ENCODE measurements at regions not wholly inside any gene's neighbourhood (a gene's known extent, or its start where the extent isn't known, plus 50 kb on each side); places are given as distances from the start of the nearest gene placed in this dataset.

- no peaks in the 10 kb centered on the region for H3K4me1 Mint-ChIP-seq
- H3K9me3 Mint-ChIP-seq, result peaks cover 0 to 4% of the 10 kb centered on the region in 2 donors
- H3K4me3 Mint-ChIP-seq, result no peak overlapping the region
- H3K27ac Mint-ChIP-seq, result no peak overlapping the region
- H3K27me3 Mint-ChIP-seq, result no peaks in the 10 kb centered on the region
- no peak for ATAC-seq
- DNase-seq, result no peak
These were observed 379.3 kb downstream of the CD109 start for GRCh38 chr6:74075323-74075722.

- H3K27ac Mint-ChIP-seq, result no peak overlapping the region
- H3K27me3 Mint-ChIP-seq, result no peaks in the 10 kb centered on the region
- ATAC-seq, result no peak
These were observed 378.6 kb downstream of the CD109 start for GRCh38 chr6:74074645-74075044.

GRCh38 chr6:74073999-74074398, 378.0 kb downstream of the CD109 start:
- H3K27me3 Mint-ChIP-seq, result no peaks in the 10 kb centered on the region
- H3K4me1 Mint-ChIP-seq, result no peaks in the 10 kb centered on the region
- H3K4me3 Mint-ChIP-seq, result no peak overlapping the region
- DNase-seq (no peak), ATAC-seq (no peak)
- H3K27ac Mint-ChIP-seq, result no peak overlapping the region
- peaks cover 0 to 4% of the 10 kb centered on the region in 2 donors for H3K9me3 Mint-ChIP-seq

More at GRCh38 chr6:74074645-74075044, 378.6 kb downstream of the CD109 start:
- H3K4me3 Mint-ChIP-seq, result no peak overlapping the region
- no peaks in the 10 kb centered on the region for H3K4me1 Mint-ChIP-seq
- DNase-seq, result no peak
- H3K9me3 Mint-ChIP-seq, result peaks cover 0 to 4% of the 10 kb centered on the region in 2 donors

GRCh38 chr6:74073429-74073828, 377.4 kb downstream of the CD109 start:
- Mint-ChIP-seq H3K4me3 (no peak overlapping the region), H3K27ac (no peak overlapping the region), H3K4me1 (no peaks in the 10 kb centered on the region), H3K27me3 (no peaks in the 10 kb centered on the region), H3K9me3 (peaks cover 0 to 4% of the 10 kb centered on the region in 2 donors)
- ATAC-seq (no peak), DNase-seq (no peak)

DNA sequence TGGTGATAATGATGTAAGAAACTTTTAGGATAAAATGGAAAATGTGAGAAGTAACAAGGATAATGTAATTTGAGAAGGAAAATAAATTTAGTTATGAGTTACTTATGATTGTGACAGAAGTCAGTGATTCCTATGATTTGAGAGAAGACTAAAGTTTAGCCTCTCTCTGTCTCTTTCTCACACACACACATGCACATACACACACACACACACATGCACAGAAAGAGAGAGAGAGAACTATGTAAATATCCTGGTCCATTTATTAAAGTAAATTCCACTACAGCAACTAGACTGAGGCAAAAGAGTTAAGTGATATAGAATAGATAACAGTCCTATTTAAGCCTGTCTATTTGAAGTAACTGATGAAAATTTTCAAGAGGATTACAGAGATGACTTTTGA, 375.2 kb downstream of the CD109 start:
- peaks cover 0 to 8% of the 10 kb centered on the region in 2 donors for H3K9me3 Mint-ChIP-seq
- no peak overlapping the region for H3K27ac Mint-ChIP-seq
- DNase-seq (no peak), ATAC-seq (no peak)
- no peaks in the 10 kb centered on the region for H3K27me3 Mint-ChIP-seq
- no peak overlapping the region for H3K4me3 Mint-ChIP-seq
- H3K4me1 Mint-ChIP-seq, result no peaks in the 10 kb centered on the region

- Mint-ChIP-seq H3K27ac (no peak overlapping the region), H3K4me3 (no peak overlapping the region), H3K9me3 (peaks cover 0 to 8% of the 10 kb centered on the region in 2 donors), H3K27me3 (no peaks in the 10 kb centered on the region), H3K4me1 (no peaks in the 10 kb centered on the region)
- DNase-seq (no peak), ATAC-seq (no peak)
These were observed 374.7 kb downstream of the CD109 start for GRCh38 chr6:74070711-74071110.

DNA sequence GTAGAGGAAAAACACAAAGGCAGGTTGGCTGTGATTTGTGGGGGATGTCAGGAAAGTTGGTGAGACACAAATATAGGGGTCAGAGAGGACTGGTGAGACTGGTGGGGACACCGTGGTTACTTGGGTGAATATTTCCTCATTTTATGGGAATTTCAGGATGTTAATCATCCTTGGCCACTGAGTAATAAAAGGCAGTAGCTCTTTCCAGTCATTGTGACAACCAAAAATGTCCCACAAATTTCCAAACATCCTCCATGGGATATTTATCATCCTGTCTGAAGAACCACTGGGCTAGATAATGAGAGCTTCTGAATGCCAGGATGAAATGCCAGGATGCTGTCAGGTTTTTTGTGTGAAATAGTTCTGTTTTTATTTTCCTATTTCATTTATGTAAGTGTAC, 374.1 kb downstream of the CD109 start:
- DNase-seq, result no peak
- H3K4me1 Mint-ChIP-seq, result no peaks in the 10 kb centered on the region
- no peak overlapping the region for H3K27ac Mint-ChIP-seq
- no peak overlapping the region for H3K4me3 Mint-ChIP-seq
- H3K9me3 Mint-ChIP-seq, result peaks cover 0 to 8% of the 10 kb centered on the region in 2 donors
- H3K27me3 Mint-ChIP-seq, result no peaks in the 10 kb centered on the region
- ATAC-seq, result no peak

- H3K27ac Mint-ChIP-seq, result no peak overlapping the region
- DNase-seq (no peak), ATAC-seq (no peak)
- no peak overlapping the region for H3K4me3 Mint-ChIP-seq
- H3K9me3 Mint-ChIP-seq, result peaks cover 0 to 8% of the 10 kb centered on the region in 2 donors
- H3K4me1 Mint-ChIP-seq, result no peaks in the 10 kb centered on the region
- no peaks in the 10 kb centered on the region for H3K27me3 Mint-ChIP-seq
These were observed 373.1 kb downstream of the CD109 start for GRCh38 chr6:74069089-74069581.

- peaks cover 0 to 8% of the 10 kb centered on the region in 2 donors for H3K9me3 Mint-ChIP-seq
- H3K27me3 Mint-ChIP-seq, result no peaks in the 10 kb centered on the region
- ATAC-seq, result no peak
- no peaks in the 10 kb centered on the region for H3K4me1 Mint-ChIP-seq
- DNase-seq, result no peak
- H3K27ac Mint-ChIP-seq, result no peak overlapping the region
- H3K4me3 Mint-ChIP-seq, result no peak overlapping the region
These were observed 370.3 kb downstream of the CD109 start for GRCh38 chr6:74066168-74066871.

GRCh38 chr6:74065705-74066104, 369.7 kb downstream of the CD109 start:
- no peak for ATAC-seq
- Mint-ChIP-seq H3K9me3 (peaks cover 0 to 8% of the 10 kb centered on the region in 2 donors), H3K27me3 (no peaks in the 10 kb centered on the region), H3K4me3 (no peak overlapping the region), H3K27ac (no peak overlapping the region), H3K4me1 (no peaks in the 10 kb centered on the region)
- no peak for DNase-seq

GRCh38 chr6:74063391-74063790, 367.4 kb downstream of the CD109 start:
- DNase-seq, result no peak
- ATAC-seq, result no peak
- peaks cover 0 to 8% of the 10 kb centered on the region in 2 donors for H3K9me3 Mint-ChIP-seq
- H3K4me3 Mint-ChIP-seq, result no peak overlapping the region
- H3K4me1 Mint-ChIP-seq, result no peaks in the 10 kb centered on the region
- no peaks in the 10 kb centered on the region for H3K27me3 Mint-ChIP-seq
- H3K27ac Mint-ChIP-seq, result no peak overlapping the region

DNA sequence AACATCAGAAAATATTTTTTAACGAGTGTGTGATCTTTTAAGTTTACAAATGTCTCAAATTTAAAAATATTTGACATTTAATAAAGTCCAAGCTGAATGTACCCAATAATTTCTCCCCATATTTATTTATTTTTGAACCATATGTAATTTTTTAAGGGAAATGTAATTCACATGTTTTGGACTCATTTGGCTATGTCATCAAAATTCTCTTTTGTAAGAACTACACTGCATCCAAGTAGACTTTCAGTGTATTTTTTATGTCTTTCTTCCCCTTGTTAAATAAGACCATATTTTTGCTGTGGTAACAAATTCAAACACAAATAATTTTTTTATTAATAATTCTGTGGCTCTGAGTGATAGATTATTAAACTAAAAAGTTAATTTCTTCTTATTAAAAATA, 365.2 kb downstream of the CD109 start:
- Mint-ChIP-seq H3K27me3 (no peaks in the 10 kb centered on the region), H3K4me1 (no peaks in the 10 kb centered on the region), H3K9me3 (no peaks in the 10 kb centered on the region), H3K4me3 (no peak overlapping the region), H3K27ac (no peak overlapping the region)
- ATAC-seq (no peak), DNase-seq (no peak)

- DNase-seq (no peak), ATAC-seq (no peak)
- Mint-ChIP-seq H3K27me3 (no peaks in the 10 kb centered on the region), H3K4me3 (no peak overlapping the region), H3K4me1 (no peaks in the 10 kb centered on the region), H3K9me3 (no peaks in the 10 kb centered on the region), H3K27ac (no peak overlapping the region)
These were observed 364.4 kb downstream of the CD109 start for GRCh38 chr6:74060354-74060753.

GRCh38 chr6:74058606-74059005, 362.6 kb downstream of the CD109 start:
- H3K27ac Mint-ChIP-seq, result no peak overlapping the region
- ATAC-seq, result no peak
- no peaks in the 10 kb centered on the region for H3K27me3 Mint-ChIP-seq
- no peaks in the 10 kb centered on the region for H3K9me3 Mint-ChIP-seq
- H3K4me1 Mint-ChIP-seq, result no peaks in the 10 kb centered on the region
- H3K4me3 Mint-ChIP-seq, result no peak overlapping the region
- DNase-seq, result no peak

GRCh38 chr6:74057326-74057725, 361.3 kb downstream of the CD109 start:
- H3K4me3 Mint-ChIP-seq, result no peak overlapping the region
- no peaks in the 10 kb centered on the region for H3K4me1 Mint-ChIP-seq
- DNase-seq, result no peak
- ATAC-seq, result no peak
- H3K9me3 Mint-ChIP-seq, result no peaks in the 10 kb centered on the region
- H3K27ac Mint-ChIP-seq, result no peak overlapping the region
- H3K27me3 Mint-ChIP-seq, result no peaks in the 10 kb centered on the region

DNA sequence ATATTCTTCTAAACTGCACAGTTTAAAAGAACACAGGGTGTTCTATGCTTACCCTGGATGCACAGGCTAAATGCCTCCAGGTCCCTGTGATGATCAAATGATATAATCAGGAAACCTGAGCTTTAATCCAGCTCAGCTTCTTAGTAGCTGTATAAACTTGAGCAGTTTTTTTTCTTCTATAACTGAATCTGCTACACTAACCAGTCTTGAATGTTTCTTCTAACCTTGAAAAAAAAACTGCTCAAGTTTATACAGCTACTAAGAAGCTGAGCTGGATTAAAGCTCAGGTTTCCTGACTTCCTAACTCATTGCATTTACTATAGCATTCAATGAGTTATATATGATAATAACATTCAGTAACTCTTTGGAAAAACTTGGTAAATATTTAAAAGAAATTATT, 358.2 kb downstream of the CD109 start:
- ATAC-seq (no peak), DNase-seq (no peak)
- Mint-ChIP-seq H3K27ac (no peak overlapping the region), H3K4me3 (no peak overlapping the region), H3K4me1 (no peaks in the 10 kb centered on the region), H3K9me3 (no peaks in the 10 kb centered on the region), H3K27me3 (no peaks in the 10 kb centered on the region)

- DNase-seq, result no peak
- ATAC-seq, result no peak
- no peaks in the 10 kb centered on the region for H3K9me3 Mint-ChIP-seq
- no peak overlapping the region for H3K27ac Mint-ChIP-seq
- no peaks in the 10 kb centered on the region for H3K27me3 Mint-ChIP-seq
- H3K4me1 Mint-ChIP-seq, result no peaks in the 10 kb centered on the region
- H3K4me3 Mint-ChIP-seq, result no peak overlapping the region
These were observed 354.9 kb downstream of the CD109 start for GRCh38 chr6:74050921-74051320.

Measured in stimulated activated naive CD8-positive, alpha-beta T cell treated with anti-CD3 and anti-CD28 coated beads, Interleukin-15, amount 100 ng/mL, for 72 hours (primary cell).